Stimulated activated CD4-positive, alpha-beta T cell treated with anti-CD3 and anti-CD28 coated beads, Interleukin-15, amount 100 ng/mL, for 48 hours (primary cell): ENCODE measurements at regions not wholly inside any gene's neighbourhood (a gene's known extent, or its start where the extent isn't known, plus 50 kb on each side); places are given as distances from the start of the nearest gene placed in this dataset.

Experiments used
- DNase-seq, 2 donors: peaks; one replicate each; pipeline ENCODE4 v3.0.0-alpha.2; 2020; ENCODE audit warnings: low read depth in 2 of 2

DNA sequence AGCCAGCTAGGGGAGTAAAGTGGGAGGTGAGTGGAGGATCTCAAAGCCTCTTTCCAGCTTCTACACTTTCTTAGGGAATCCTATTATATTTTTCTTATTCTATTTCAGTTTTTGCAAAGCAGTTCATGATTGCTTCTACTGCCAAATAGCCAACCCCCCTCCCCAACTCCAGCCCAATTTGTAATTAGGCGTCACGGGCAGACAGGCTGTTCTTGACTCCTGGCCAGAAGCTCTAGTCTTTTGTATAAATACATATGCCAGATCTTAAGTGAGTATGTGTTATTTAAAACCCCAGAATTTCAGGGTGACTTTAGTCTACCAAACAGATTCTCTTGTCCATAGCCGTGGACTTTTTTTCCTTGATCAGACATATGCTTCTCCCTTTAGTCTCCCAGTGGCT is 255.2 kb downstream of the BUB3 start:
- no peak for DNase-seq

- DNase-seq, result no peak
These were observed 255.7 kb downstream of the BUB3 start for GRCh38 chr10:123409884-123410283.

- DNase-seq, result no peak
These were observed 252.8 kb upstream of the GPR26 start for GRCh38 chr10:123413353-123413752.

GRCh38 chr10:123415523-123415922 is 250.6 kb upstream of the GPR26 start:
- DNase-seq, result no peak

GRCh38 chr10:123417414-123417813 is 248.7 kb upstream of the GPR26 start:
- no peak for DNase-seq

DNA sequence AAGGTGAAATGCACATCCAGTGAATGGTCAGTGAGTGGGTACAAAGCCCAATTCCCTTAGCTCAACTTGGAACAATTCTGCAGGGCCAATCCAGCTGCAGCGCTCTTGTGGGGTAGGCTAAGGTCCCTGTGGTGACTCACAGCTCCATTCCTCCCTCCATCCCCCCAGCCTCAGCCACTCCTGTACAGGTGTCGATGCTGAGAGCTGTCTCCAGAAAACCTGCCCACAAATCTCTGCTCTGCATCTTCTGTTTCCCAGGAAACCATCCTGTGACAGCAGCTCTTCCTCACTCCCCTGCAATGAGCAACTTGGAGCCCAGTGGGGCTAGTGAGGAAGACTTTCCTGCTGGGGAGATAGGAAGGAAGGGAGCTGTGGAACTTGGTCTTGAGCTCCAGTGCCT is 244.7 kb upstream of the GPR26 start:
- no peak for DNase-seq

GRCh38 chr10:123422261-123422660 is 243.9 kb upstream of the GPR26 start:
- no peak for DNase-seq

DNA sequence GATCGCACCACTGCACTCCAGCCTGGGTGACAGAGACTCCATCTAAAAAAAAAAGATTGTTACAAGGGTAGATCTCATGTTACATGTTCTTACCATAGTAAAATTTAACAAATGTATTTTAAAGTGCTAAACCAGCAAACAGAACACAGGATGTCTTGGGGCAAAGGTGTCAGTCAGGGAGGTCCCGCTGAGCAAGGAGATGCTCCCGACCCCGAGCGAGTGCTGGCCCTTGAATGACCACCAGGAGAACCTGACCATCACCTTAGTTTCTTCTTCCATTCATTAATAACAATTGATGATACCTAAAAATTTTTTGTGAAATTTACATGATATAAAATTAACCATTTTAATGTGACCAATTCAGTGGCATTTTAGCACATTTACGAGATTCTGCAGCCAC is 241.6 kb upstream of the GPR26 start:
- no peak for DNase-seq

- DNase-seq, result no peak
These were observed 240.5 kb upstream of the GPR26 start for GRCh38 chr10:123425680-123426079.

DNA sequence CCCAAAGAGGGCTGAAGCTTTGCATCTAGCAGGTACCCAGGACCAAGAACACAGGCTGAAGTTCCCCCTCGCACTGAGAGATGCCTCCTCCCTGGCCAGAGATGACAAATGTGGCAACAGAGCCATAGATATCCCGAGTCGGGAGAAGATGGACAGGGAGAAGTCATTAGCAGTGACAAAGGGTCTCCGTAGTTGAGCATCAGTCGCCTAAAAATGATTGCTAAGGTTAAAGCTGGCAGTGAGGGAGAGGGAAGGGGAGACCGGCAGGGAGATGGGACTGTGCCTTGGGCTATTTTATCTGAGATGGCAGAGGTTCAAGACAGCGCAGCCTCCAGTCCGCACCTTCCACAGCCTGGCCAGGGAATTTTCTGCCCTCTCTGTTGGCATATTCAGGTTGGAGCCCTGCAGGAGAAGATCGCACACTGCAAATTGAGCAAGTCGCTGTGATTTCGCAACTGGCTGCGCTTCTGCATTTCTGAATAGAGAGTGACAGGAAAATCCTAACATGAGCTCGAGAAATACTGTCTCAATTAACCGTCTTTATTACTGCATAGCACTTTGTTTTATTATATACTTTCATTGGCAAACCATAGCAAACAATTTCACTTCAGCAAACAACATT is 238.9 kb upstream of the GPR26 start:
- DNase-seq, result no peak

DNA sequence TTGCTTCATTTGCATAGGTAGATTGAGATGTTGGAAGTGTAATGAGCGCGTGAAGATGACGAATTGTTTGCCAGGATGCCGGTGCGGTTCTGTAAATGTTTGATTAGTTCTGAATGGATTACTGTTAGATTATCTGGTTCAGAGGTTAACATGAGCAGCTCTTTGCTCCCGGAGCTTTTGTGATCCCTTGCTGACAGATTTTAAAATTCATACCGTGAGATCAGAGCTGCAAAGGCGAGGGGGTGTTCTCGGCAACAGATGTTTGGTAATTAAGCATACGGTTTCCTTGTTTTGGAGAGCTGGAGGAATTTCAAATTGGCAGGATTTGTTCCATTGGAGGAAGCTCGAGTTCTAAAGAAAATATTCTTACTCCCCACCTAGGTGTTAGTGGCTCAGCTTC is 237.8 kb upstream of the GPR26 start:
- DNase-seq, result no peak

GRCh38 chr10:123429706-123430221 is 236.4 kb upstream of the GPR26 start:
- no peak for DNase-seq

GRCh38 chr10:123433539-123433938 is 232.6 kb upstream of the GPR26 start:
- DNase-seq, result no peak

DNA sequence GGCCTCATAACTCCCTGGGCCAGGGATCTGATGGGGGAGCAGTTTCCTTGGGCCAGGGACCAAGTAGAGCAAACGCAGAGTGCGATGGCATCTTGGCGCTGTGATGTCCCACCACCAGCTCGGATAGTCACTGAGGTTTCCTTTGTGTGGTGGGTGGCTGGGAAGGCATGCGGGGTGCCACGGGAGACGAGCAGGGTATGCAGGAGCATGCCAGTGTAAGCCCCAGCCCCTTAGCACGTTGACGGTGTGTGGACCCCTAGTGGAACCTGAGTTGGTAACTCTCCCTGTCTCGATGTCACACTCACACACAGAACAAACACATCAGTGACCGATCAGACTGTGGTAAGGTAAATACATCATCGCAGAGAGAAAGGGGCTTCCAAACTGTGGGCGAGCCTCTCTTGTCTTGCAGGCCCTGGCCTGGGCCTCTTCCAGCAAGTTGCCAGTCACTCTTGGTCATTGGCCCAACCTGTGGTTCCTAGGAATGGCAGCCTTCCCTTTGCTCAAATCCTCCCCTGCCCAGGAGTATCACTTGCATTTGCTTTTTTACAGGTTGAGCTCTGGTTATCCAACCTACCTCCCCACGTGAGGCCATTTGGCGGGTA is 231.6 kb upstream of the GPR26 start:
- no peak for DNase-seq

- no peak for DNase-seq
These were observed 223.3 kb upstream of the GPR26 start for GRCh38 chr10:123442901-123443300.

DNA sequence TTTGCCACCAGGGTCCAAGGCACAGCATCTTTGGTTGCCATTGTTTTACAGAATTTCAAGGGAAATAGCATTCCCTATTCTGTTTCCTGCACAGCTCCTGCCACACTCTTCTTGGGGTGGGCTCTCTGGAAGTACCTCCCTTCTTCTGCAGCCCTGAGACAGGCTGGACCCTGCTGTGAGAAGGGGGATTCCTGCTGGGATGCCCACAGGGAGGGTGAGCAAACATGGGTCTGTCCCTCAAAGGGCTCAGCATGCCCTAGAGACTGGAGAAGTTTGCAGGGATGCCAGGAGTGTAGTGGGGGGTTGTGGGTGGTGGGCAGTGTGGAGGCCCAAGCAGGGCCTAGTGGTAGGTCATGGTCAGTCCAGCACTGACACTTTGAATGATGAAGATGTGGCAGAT is 222.2 kb upstream of the GPR26 start:
- DNase-seq, result no peak

- no peak for DNase-seq
These were observed 220.8 kb upstream of the GPR26 start for GRCh38 chr10:123445261-123445775.

DNA sequence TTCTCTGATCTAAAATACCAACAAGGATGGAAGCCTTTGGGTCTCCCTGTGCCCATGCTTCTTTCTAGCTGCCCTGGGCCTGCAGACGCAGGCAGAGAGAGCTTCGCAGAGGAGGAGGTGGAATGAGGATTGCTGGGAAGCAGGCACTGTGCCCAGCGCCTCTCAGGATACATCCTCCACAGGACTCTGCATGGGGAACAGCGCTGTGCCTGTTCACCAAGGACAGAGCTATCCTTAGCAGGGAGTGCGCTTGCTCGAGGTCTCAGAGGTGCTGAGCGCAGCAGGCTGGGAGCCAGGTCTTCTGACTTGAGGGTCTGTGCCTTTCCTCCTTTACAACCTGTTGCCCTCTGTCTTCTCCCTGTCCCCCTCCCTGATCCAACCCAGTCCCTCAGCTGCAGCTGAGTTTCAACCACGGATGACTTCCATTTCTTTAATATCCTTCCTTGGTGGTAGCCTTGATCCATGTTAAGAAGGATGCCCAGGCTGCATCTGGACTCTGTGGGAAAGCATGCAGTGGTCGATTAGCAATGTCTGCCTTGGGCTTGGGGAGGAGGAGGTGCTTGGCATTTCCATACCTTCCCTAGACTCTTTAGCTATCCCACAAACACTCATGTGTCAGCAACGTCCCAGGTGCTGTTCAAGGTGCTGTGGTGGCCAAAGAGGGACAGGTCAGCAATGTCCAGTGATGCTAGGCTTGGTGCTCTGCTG is 219.6 kb upstream of the GPR26 start:
- DNase-seq, result no peak

DNA sequence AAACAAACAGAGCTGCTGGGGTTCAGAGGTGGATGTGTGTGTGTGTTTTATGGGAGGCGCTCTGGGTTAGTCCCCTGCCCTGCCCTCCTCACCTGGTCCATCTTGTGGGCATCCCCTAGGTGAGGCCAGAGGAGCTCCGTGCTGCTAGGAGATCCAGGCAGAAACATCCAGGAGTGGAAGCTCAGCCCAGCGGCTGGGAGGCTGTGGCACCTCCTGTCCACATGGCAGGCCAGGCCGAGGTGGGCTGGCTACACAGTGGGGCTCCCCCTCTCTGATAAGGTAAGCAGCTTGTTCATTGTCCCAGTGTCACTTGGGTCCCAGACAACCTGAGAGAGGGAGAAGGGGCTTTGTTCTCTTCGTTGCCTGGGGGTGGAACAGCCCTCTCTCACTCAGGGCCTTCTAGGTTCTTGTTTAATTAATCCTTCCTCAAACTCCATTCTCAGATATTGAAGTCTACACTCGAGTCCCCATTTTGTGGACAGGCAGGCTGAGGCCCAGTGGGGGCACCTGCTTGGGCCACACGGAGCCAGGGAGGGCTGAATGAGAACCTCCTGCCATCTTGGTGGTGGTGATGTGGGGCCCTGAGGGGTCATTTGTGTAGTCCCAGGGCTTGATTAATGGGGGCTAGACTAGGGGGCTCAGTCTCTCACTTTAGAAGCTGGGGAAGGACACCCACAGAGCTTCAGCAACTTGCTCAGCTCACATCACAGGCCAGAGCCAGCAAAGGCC is 216.8 kb upstream of the GPR26 start:
- no peak for DNase-seq

DNA sequence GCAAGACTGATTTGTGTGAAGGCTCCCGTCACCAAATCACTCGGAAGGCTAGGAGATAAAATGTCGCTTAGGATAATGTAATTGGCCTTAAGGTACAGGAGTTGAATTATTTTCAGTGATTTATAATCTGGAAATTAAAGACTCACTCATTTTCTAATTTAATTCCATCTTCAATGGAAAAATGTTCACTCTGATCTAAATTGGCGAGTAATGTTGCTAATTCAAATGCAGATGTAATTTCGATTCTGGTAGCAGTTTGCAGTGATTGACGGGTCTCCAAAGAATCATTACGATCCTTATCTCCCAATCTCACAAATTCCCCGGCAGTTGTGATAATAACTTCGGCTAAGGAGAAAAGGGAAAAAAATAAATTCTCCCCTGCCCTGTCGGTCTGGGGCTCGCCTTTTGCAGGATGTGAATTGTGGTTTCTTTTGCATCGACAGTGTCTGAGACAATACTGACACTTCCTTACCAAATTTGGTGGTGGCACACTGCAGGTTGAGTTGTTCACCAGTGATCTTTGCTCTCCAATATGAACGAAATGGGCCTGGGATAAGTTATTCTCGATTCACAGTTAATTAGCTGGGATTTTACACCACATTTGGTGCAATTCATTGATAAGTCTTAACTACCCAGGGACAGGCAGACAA is 215.1 kb upstream of the GPR26 start:
- no peak for DNase-seq

DNA sequence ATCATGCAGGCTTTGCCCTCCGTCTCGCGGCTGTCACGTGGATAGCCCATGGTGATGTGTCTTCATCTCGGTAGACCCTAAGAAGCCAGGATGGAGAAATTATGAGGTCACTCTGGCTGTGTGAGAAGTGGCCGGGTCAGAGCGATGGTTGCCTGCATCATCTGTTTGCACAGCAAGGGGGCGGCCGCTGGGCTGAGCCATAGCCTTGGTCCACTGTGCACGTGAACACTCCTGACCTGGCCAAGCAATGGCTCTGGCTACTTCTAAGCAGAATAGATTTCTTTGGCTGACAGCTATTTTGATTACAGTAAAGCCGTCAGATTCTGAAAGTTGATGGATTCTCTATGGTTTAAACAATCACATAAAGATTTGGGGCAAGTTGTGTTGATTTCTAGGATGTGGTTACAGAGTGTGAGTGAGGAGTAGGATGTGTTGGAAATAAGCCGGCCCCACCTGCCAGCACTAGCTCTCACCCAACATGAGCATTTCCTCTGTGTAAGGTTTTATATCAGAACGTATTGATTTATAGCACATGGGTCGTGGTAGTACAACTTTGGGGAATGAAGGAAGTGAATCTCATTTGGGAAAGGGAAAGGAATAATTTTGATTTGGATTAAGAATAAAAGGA is 214.4 kb upstream of the GPR26 start:
- no peak for DNase-seq
